ENCODE measurements at regions not wholly inside any gene's neighbourhood (a gene's known extent, or its start where the extent isn't known, plus 50 kb on each side); places are given as distances from the start of the nearest gene placed in this dataset.

- Histone ChIP-seq H3K4me3 (no peak overlapping the region), H3K4me1 (no peaks in the 10 kb centered on the region), H3K27ac (no peak overlapping the region), H3K9me3 (peaks cover 0 to 4% (median 0%) of the 10 kb centered on the region in 3 donors), H3K36me3 (no peaks in the 10 kb centered on the region), H3K27me3 (no peaks in the 10 kb centered on the region)
- TF ChIP-seq POLR2AphosphoS5 (IDR thresholded peaks at IDR 0.05) (no peak), POLR2A (IDR thresholded peaks at IDR 0.05) (no peak), EP300 (IDR thresholded peaks at IDR 0.05) (no peak), CTCF (IDR thresholded peaks at IDR 0.05) (no peak)
- ATAC-seq: no peak
- WGBS, 2 donors (ENCODE audit: low coverage in 1 of 2): 100% methylated on average over 3 of the region's 17 CpGs; no CpG with 5 or more reads in 1 of the 2 donors
Measured at GRCh38 chr13:19090495-19090894, 91.1 kb downstream of the TUBA3C start.

GRCh38 chr13:19089315-19089714 is 92.3 kb downstream of the TUBA3C start:
- Histone ChIP-seq H3K9me3 (peaks cover 0 to 4% (median 0%) of the 10 kb centered on the region in 3 donors), H3K27me3 (peaks cover 7% of the 10 kb centered on the region), H3K27ac (no peak overlapping the region), H3K36me3 (no peaks in the 10 kb centered on the region), H3K4me3 (no peak overlapping the region), H3K4me1 (no peaks in the 10 kb centered on the region)
- TF ChIP-seq POLR2A (IDR thresholded peaks at IDR 0.05) (no peak), CTCF (IDR thresholded peaks at IDR 0.05) (no peak), EP300 (IDR thresholded peaks at IDR 0.05) (no peak), POLR2AphosphoS5 (IDR thresholded peaks at IDR 0.05) (no peak)
- 45 to 90% methylated on average over 2 to 6 of the region's 10 CpGs for WGBS, 2 donors (ENCODE audit: low coverage in 1 of 2)
- ATAC-seq: no peak

GRCh38 chr13:19088416-19088815 is 93.2 kb downstream of the TUBA3C start:
- no peak for ATAC-seq
- peaks cover 7% of the 10 kb centered on the region for H3K27me3 ChIP-seq
- 67 to 100% methylated on average over 2 of the region's 8 CpGs for WGBS, 2 donors (ENCODE audit: low coverage in 1 of 2)

GRCh38 chr13:19085876-19086275 is 95.7 kb downstream of the TUBA3C start:
- Histone ChIP-seq H3K4me3 (no peak overlapping the region), H3K36me3 (no peaks in the 10 kb centered on the region), H3K27me3 (peaks cover 7% of the 10 kb centered on the region), H3K9me3 (peaks cover 0 to 24% (median 0%) of the 10 kb centered on the region in 3 donors), H3K27ac (no peak overlapping the region), H3K4me1 (no peaks in the 10 kb centered on the region)
- peak; percentile 11 for ATAC-seq
- TF ChIP-seq POLR2A (IDR thresholded peaks at IDR 0.05) (no peak), CTCF (IDR thresholded peaks at IDR 0.05) (no peak), POLR2AphosphoS5 (IDR thresholded peaks at IDR 0.05) (no peak), EP300 (IDR thresholded peaks at IDR 0.05) (no peak)
- WGBS, 2 donors (ENCODE audit: low coverage in 1 of 2): 88% methylated on average over 3 of the region's 12 CpGs; no CpG with 5 or more reads in 1 of the 2 donors

More at GRCh38 chr13:19088416-19088815, 93.2 kb downstream of the TUBA3C start:
- peaks cover 0 to 11% (median 0%) of the 10 kb centered on the region in 3 donors for H3K9me3 ChIP-seq
- no peak overlapping the region for H3K4me3 ChIP-seq
- no peaks in the 10 kb centered on the region for H3K4me1 ChIP-seq
- H3K27ac ChIP-seq: no peak overlapping the region
- TF ChIP-seq POLR2A (IDR thresholded peaks at IDR 0.05): no peak
- no peak for TF ChIP-seq EP300 (IDR thresholded peaks at IDR 0.05)
- TF ChIP-seq CTCF (IDR thresholded peaks at IDR 0.05): no peak
- no peak for TF ChIP-seq POLR2AphosphoS5 (IDR thresholded peaks at IDR 0.05)
- H3K36me3 ChIP-seq: no peaks in the 10 kb centered on the region

GRCh38 chr13:19085258-19085657 is 96.4 kb downstream of the TUBA3C start:
- no peak for TF ChIP-seq CTCF (IDR thresholded peaks at IDR 0.05)
- H3K4me3 ChIP-seq: no peak overlapping the region
- 0 to 30% methylated on average over 1 to 2 of the region's 3 CpGs for WGBS, 2 donors (ENCODE audit: low coverage in 1 of 2)
- peak; percentile 13 for ATAC-seq
- H3K4me1 ChIP-seq: no peaks in the 10 kb centered on the region
- H3K27ac ChIP-seq: no peak overlapping the region
- H3K9me3 ChIP-seq: peaks cover 0 to 24% (median 0%) of the 10 kb centered on the region in 3 donors
- no peaks in the 10 kb centered on the region for H3K36me3 ChIP-seq
- H3K27me3 ChIP-seq: peaks cover 7% of the 10 kb centered on the region

All from gastroesophageal sphincter (tissue), 4 donors.